Vagina (tissue), 2 donors: ENCODE measurements at regions not wholly inside any gene's neighbourhood (a gene's known extent, or its start where the extent isn't known, plus 50 kb on each side); places are given as distances from the start of the nearest gene placed in this dataset.

ENCODE experiments used
- DNase-seq, 2 donors: peaks; one replicate each; pipeline ENCODE4 v3.0.0-alpha.2; 2017; ENCODE audit errors: extremely low spot score in 2 of 2
- H3K27ac ChIP-seq: fragments of 200-600 bp; sonication (generic); one replicate; pipeline ENCODE4 v1.5.1; 2019
- H3K27me3 ChIP-seq: fragments of 200-600 bp; sonication (generic); one replicate; pipeline ENCODE4 v1.5.1; 2019
- H3K36me3 ChIP-seq, 2 donors: fragments of 200-600 bp; sonication (generic); one replicate each; pipeline ENCODE4 v1.5.1; 2017 to 2019
- H3K4me1 ChIP-seq: fragments of 200-600 bp; sonication (generic); one replicate; pipeline ENCODE4 v1.5.1; 2019
- H3K4me3 ChIP-seq, 2 donors: fragments of 200-600 bp; sonication (generic); 1 replicate in 1 of 2; 2 replicates in 1 of 2; pipeline ENCODE4 v1.5.1; 2016 to 2019
- H3K9me3 ChIP-seq: fragments of 200-600 bp; sonication (generic); one replicate; pipeline ENCODE4 v1.5.1; 2019
- POLR2A ChIP-seq, 2 donors: fragments of 450-650 bp; IDR thresholded peaks; one replicate each; pipeline ENCODE4 v1.6.1; 2017; ENCODE audit warnings: antibody characterized with exemption in 2 of 2, mild to moderate bottlenecking in 2 of 2, moderate library complexity in 2 of 2
- POLR2AphosphoS5 ChIP-seq, 2 donors: sonication (generic); formaldehyde crosslinking; IDR thresholded peaks; one replicate each; pipeline ENCODE4 v1.9.0; 2017; ENCODE audit warnings: antibody characterized with exemption in 2 of 2, mild to moderate bottlenecking in 2 of 2, low read depth in 1 of 2; ENCODE audit not compliant: insufficient read depth in 1 of 2
- intact Hi-C: fragments of 100-400 bp; cut with DNase I; formaldehyde crosslinking; loops from one replicate; pipeline ENCODE4 v1.15.1; 2023
- TF ChIP-seq, protein P1 (sequence below), 3 experiments: fragments of 450-650 bp in 2 of 3; fragments of 200-600 bp in 1 of 3; sonication (generic) in 1 of 3; IDR thresholded peaks; one replicate each; pipeline ENCODE4 v1.5.1; 2017 to 2019; ENCODE audit warnings: antibody characterized with exemption in 3 of 3, mild to moderate bottlenecking in 2 of 3, moderate library complexity in 2 of 3

DNA sequence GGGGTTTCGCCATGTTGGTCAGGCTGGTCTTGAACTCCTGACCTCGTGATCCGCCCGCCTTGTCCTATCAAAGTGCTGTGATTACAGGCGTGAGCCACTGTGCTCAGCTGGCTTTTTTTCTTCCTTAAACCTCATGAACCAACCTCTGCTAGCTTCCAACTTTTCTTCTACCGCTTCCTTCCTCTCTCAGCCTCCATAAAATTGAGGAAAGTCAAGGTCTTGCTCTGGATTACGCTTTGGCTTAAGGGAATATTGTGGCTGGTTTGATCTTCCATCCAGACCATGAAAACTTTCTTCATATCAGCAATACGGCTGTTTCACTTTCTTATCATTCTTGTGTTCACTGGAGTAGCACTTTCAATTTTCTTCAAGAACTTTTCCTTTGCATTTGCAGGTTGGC lies 57.5 kb upstream of the SDK2 start:
- intact Hi-C loops, result no loop called here
- no peaks in the 10 kb centered on the region for H3K27me3 ChIP-seq
- no peaks in the 10 kb centered on the region for H3K9me3 ChIP-seq
- H3K27ac ChIP-seq, result no peak overlapping the region
- peaks cover 12% of the 10 kb centered on the region for H3K4me1 ChIP-seq
- H3K4me3 ChIP-seq, result no peak overlapping the region
- no peak for DNase-seq
- no peaks in the 10 kb centered on the region for H3K36me3 ChIP-seq
- TF ChIP-seq, protein P1, sequence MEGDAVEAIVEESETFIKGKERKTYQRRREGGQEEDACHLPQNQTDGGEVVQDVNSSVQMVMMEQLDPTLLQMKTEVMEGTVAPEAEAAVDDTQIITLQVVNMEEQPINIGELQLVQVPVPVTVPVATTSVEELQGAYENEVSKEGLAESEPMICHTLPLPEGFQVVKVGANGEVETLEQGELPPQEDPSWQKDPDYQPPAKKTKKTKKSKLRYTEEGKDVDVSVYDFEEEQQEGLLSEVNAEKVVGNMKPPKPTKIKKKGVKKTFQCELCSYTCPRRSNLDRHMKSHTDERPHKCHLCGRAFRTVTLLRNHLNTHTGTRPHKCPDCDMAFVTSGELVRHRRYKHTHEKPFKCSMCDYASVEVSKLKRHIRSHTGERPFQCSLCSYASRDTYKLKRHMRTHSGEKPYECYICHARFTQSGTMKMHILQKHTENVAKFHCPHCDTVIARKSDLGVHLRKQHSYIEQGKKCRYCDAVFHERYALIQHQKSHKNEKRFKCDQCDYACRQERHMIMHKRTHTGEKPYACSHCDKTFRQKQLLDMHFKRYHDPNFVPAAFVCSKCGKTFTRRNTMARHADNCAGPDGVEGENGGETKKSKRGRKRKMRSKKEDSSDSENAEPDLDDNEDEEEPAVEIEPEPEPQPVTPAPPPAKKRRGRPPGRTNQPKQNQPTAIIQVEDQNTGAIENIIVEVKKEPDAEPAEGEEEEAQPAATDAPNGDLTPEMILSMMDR (IDR thresholded peaks at IDR 0.05), result no peak
- TF ChIP-seq POLR2AphosphoS5 (IDR thresholded peaks at IDR 0.05; ENCODE audit: insufficient read depth in 1 of 2, low read depth in 1 of 2) (no peak), POLR2A (IDR thresholded peaks at IDR 0.05) (no peak)

DNA sequence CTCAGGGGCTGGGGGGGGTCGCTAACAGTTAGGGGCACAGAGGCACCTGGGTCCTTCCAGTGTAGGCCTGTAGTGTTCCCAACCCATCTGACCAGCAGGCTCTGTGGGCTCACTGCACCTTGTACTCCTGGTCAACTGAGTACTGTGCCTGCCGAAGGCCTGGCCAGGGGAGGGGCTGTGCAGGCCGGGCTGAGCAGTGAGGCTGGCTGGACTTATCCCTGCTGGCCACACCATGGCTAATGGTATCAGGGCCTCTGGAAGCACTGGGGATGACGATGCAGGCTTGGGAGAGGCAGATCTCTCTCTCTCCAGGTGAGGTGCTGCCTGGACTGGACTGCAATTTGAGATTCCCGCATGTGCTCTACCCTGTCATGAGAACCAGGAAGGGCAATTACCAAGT lies 58.9 kb upstream of the SDK2 start:
- no peak for DNase-seq
- TF ChIP-seq, protein P1 (IDR thresholded peaks at IDR 0.05), result no peak
- TF ChIP-seq POLR2AphosphoS5 (IDR thresholded peaks at IDR 0.05; ENCODE audit: insufficient read depth in 1 of 2, low read depth in 1 of 2) (no peak), POLR2A (IDR thresholded peaks at IDR 0.05) (no peak)
- H3K4me1 ChIP-seq, result peaks cover 12% of the 10 kb centered on the region
- H3K27ac ChIP-seq, result no peak overlapping the region
- H3K9me3 ChIP-seq, result no peaks in the 10 kb centered on the region
- H3K4me3 ChIP-seq, result no peak overlapping the region
- intact Hi-C loops, result no loop called here
- no peaks in the 10 kb centered on the region for H3K36me3 ChIP-seq
- H3K27me3 ChIP-seq, result no peaks in the 10 kb centered on the region

DNA sequence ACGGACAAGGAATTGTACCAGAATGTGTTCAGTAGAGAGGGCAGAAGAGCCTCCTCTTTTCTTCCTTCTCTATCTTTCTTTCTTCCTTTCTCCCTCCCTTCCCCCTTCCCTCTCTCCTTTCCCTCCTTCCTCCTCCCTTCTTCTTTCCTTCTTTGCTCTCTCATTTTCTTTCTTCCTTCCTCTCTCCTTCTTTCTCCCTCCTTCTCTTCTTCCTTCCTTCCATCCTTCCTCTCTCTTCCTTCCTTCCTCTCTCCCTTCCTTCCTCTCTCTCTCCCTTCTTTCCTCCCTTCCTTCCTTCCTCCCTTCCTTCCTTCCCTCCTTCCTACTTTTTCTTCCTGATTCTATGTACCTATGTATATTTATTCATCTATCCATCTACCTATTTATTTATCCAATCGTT lies 59.7 kb upstream of the SDK2 start:
- intact Hi-C loops, result no loop called here
- H3K9me3 ChIP-seq, result no peaks in the 10 kb centered on the region
- TF ChIP-seq, protein P1 (IDR thresholded peaks at IDR 0.05), result no peak
- TF ChIP-seq POLR2A (IDR thresholded peaks at IDR 0.05) (no peak), POLR2AphosphoS5 (IDR thresholded peaks at IDR 0.05; ENCODE audit: insufficient read depth in 1 of 2, low read depth in 1 of 2) (no peak)
- peaks cover 12% of the 10 kb centered on the region for H3K4me1 ChIP-seq
- H3K27me3 ChIP-seq, result no peaks in the 10 kb centered on the region
- DNase-seq, result no peak
- no peak overlapping the region for H3K4me3 ChIP-seq
- no peak overlapping the region for H3K27ac ChIP-seq
- no peaks in the 10 kb centered on the region for H3K36me3 ChIP-seq

DNA sequence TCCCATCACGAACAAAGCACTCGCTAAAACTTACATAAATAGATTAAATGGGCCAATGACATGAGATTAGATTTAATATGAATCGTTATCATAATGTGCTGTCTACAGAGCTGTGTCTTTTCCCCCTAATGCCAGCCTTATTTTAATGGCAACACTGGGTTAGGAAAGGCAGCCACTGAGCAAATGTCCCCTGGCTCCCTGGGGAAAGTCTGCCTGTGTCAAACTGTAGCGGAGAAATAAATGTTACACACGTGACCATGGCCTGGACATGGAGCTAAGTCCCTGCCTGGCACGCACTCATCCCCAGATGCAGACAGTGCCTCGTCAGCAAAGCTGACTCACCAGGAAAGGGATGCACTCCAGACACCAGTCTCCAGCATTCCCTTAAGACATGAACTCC lies 61.3 kb upstream of the SDK2 start:
- H3K4me1 ChIP-seq, result peaks cover 12% of the 10 kb centered on the region
- no peak overlapping the region for H3K4me3 ChIP-seq
- DNase-seq, result no peak
- no peaks in the 10 kb centered on the region for H3K9me3 ChIP-seq
- no peaks in the 10 kb centered on the region for H3K27me3 ChIP-seq
- H3K36me3 ChIP-seq, result no peaks in the 10 kb centered on the region
- TF ChIP-seq POLR2A (IDR thresholded peaks at IDR 0.05) (no peak), POLR2AphosphoS5 (IDR thresholded peaks at IDR 0.05; ENCODE audit: insufficient read depth in 1 of 2, low read depth in 1 of 2) (no peak)
- TF ChIP-seq, protein P1 (IDR thresholded peaks at IDR 0.05), result no peak
- intact Hi-C loops, result no loop called here
- H3K27ac ChIP-seq, result no peak overlapping the region

DNA sequence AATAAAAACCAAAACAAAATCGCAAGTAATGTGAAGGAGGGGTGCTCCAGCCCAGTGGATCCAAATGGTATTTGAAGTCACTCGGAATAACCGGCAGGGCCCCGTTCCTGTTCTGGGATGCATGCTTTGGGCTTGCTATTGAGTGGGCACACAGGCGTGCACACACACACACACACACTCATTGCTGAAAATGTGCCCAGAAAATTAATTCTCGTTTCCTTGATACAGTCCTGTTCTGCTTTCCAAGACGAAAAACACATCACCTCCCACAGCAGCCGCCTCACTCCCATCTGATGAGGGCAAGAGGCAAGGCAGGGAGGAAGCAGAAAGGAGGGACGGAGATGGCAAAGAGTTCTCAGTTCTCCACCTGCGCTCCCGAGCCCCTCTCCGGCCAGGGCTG lies 62.2 kb upstream of the SDK2 start:
- Histone ChIP-seq H3K9me3 (no peaks in the 10 kb centered on the region), H3K36me3 (no peaks in the 10 kb centered on the region), H3K4me3 (no peak overlapping the region), H3K27me3 (no peaks in the 10 kb centered on the region), H3K4me1 (peaks cover 12% of the 10 kb centered on the region), H3K27ac (no peak overlapping the region)
- no peak for DNase-seq
- intact Hi-C loops, result no loop called here
- TF ChIP-seq, protein P1 (IDR thresholded peaks at IDR 0.05), result no peak
- TF ChIP-seq POLR2AphosphoS5 (IDR thresholded peaks at IDR 0.05; ENCODE audit: insufficient read depth in 1 of 2, low read depth in 1 of 2) (no peak), POLR2A (IDR thresholded peaks at IDR 0.05) (no peak)
